ENCODE measurements at regions not wholly inside any gene's neighbourhood (a gene's known extent, or its start where the extent isn't known, plus 50 kb on each side); places are given as distances from the start of the nearest gene placed in this dataset.

DNA sequence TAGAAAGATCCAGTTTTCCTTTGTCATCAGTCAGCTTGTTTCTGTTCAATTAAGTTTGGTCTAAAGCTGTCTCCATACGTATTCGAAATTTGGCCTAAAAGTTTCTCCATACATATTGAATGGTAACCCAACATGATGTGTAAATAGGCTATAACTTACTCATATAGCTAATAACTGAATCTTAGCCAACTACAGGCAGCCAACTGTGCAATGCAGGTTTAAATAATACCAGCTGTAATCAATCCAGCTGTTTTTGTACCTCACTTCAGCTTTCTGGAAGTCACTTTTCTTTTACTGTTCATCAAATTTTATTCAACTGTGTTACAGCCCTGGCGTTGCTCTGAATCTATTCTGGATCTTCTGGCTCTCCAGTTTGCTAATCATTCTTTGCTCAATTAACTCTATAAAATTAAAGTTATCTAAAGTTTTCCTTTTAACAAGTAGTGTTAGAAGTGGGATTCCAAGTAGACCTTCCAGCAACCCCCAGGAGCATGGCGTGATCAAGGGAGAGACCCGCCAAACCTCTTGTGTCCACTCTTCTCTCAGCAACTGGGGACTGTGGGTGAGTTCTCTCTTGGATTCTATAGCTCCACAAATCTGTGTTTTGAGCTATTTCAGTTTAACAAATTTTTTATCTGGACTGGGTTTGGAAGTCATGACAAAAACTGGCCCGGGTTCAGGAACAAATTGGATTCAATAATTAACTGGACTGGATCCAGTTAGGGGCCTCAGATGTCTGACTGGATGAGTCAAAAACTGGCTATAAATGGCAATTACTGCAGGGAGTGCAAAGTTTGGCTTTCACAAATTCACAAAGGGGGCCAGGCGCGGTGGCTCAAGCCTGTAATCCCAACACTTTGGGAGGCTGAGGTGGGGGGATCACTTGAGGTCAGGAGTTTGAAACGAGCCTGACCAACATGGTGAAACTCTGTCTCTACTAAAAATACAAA lies 329.7 kb upstream of the ST6GAL2 start:
- DNase-seq (ENCODE audit: low read depth) = peak; percentile 39

DNA sequence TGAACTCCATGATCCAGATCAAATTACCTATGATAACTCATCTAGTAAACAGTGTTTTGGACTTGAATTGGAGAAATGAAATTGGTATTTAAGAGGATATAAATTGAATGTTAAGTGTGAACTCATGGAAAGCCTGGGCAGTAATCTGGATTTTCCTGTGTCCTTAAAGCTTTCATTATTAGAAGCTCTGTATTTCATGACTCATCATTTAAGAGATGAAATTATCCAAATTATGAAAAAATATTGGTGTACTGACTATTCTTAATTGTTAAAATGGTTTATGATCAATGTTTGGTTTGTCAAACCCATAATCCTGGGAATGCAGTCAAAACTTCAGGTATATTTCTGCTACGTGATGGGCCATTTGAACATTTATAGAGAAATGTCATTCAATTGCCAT lies 332.2 kb upstream of the ST6GAL2 start:
- no peak for DNase-seq (ENCODE audit: low read depth)

DNA sequence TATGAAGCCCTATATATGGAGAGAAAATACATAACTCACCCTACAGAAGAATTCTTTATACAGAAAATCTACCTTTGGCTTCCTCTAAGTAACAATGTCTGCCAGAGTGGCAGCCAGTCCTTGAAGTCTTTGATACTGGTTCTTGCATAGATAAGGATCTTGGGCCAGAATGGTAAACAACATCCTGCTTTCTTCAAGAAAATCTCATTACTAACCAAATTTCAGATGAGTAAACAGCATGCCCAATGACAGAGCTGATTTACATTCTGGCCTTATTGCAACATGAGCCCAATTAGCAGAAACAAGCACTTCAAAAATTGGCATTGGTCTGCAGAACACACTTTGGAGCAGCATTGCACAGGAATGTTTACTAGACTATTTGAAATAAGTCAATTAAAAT lies 336.5 kb upstream of the ST6GAL2 start:
- no peak for DNase-seq (ENCODE audit: low read depth)

DNA sequence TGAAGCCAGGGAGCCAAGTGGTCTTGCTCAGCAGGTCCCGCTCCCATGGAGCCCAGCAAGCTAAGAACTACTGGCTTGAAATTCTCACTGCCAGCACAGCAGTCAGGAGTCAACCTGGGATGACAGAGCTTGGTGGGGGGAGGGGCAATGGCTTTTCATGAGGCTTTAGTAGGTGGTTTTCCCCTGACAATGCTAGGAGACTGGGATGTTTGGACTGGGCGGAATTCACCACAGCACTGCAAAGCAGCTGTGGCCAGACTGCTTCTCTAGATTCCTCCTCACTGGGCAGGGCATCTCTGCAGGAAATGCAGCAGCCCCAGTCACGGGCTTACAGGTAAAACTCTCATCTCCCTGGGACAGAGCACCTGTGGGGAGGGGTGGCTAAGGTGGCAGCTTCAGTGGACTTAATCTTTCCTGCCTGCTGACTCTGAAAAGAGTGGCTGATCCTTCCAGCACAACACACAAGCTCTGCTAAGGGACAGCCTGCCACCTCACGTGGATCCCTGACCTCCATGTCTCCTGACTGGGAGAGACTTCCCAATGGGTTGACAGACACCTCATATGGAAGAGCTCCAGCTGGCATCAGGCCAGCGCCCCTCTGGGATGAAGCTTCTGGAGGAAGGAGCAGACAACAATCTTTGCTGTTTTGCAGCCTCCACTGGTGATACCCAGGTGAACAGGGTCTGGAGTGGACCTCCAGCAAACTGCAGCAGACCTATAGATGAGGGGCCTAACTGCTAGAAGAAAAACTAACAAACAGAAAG lies 349.7 kb upstream of the ST6GAL2 start:
- DNase-seq (ENCODE audit: low read depth) = no peak

DNA sequence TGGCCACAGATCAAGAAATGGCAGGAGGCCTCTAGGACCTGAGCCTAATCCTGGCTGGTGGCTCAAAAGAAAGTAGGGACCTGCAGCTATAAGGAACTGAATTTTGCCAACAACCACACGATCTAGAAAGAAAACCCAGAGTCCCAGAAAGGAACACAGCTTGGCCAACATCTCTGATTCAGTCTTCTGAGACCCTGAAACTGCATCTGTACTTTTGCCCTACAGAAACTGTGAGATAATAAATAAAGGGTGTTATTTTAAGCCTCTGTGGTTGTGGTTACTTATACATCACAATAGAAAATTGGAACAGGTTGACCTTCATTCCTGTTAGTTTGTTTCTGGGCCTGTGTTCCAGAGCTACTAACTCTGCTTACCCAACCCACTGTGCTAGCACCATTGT lies 356.8 kb upstream of the ST6GAL2 start:
- DNase-seq (ENCODE audit: low read depth) = no peak

DNA sequence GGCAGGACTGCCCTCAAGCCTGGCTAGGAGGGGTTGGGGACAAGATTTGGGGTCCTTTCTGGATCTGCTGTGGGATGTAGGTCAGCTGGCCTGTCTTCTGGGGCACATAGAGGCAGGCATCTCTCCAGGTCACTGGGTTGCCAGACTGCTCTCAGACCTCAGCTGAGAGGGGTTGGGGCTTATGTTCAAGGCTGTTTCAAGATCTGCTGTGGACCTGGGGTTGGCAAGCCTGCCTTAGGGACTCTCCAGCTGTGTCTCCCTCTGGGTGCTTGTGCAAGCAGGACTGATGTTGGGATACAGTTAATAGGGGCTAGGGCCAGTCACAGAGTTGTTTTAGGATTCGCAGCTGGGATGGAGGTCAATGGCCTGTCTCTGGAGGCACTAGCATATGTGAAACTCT lies 363.0 kb upstream of the ST6GAL2 start:
- DNase-seq (ENCODE audit: low read depth) = no peak

DNA sequence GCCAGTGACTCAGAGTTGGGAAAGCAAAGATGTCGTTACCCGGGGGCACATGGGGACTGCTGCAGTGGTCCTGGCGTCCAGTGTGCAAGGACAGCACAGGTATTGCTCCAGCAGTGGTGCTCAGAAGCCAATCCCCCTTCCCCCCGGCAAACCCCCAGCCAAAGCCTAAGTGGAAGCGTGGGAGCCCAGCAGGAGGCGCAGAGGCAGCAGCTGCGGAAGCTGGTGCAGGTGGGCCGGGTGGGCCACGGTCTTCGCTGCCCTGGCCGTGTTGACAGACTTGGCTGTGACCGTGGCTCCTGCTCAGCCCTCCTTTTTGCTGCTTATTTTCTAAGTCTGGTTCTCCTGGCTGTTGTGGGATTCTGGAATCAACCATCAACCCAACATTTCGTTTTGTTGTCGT lies 369.8 kb upstream of the ST6GAL2 start:
- no peak for DNase-seq (ENCODE audit: low read depth)

DNA sequence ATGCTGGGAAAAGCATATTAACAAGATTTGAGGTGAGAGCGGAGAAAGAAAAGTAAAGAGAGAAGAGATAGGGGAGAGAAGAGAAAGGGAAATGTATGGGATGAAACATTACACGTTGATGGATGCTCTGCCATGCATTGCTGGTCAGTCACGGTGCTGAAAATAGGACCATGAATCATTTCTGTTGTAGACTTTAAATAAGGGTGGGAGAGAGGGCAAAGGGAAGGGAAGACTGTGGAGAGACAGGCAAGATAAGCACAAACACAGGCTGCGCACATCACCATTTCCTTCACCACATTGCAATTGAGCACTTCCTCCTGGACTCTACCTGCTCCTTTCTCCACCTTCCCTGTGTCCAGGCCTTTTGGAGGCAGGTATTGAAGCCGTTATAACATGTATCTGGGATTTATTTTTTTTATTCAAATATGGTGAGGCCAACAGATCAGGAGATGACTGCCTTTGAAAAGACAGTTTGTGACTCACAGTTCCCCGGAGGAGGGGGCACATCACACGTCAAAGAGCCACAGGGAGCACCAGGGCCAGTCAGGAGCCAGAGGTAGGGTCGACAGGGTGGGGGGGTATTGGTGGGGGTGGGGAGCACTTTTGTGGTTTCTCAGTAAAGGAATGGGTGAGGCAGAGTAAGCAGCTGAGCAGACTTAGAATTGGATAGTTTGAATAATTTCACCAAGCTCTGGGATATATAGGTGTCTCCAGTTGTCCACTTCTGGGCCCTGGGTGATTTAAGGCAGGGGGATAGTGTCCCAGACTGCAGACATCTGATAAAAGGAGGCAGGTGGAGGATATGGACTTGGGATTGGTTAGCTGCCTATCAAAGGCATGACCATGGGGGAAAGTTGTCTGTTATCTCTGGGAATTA lies 372.8 kb upstream of the ST6GAL2 start:
- no peak for DNase-seq (ENCODE audit: low read depth)

DNA sequence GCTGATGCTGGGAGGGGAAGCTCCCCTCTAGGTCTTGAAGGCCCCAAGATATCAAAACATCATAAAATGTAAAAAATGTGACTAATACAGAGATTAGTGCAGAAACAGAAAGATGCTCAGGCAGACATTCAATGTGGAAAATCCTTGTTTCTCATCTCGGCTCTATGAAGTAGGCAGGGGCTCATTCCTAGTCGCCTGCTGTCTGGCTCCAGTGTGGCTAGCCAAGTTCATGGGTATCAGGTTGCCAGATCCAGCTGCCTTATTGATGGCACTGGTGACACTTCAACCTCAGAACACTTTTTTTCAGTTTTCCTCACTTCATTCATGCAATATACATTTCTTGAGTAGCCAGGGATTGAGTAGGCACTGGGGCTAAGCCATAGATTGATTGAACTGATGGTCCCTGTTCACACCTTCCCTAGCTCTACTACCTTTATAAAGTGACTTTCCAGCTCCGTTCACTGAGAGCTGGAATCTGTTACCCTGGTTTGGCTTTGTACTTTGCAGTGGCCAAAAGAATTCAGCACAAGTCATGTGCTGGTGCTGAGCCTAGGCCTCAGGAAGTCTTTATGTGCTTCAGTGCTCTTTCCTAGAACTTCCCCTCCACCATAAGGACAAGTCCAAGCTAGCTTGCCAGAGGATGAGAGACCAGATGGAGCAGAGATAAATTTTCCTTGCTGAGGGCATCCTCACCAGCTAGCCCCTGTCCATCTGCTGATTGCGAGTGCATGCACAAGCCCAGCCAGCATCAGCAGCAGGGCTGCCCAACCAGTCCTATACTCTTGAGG lies 373.6 kb upstream of the ST6GAL2 start:
- DNase-seq (ENCODE audit: low read depth) = no peak

DNA sequence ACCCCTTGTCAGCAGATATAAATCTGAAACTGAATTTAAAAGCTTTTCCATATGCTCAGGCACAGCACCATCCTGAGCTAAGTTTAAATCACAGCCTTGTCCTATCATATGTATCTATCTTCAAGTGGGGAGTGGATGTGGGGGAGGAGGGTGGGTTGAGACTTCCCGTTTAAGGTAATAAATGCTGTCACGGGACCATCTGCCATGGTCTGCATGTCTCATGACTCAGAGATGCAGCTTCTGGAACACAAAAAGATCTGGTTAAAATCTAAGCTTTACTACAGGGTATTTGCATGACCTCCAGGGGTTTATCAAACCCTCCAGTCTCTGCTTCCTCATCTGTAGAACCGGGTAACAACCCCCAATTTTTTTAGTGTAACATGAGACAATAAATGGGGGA lies 377.7 kb upstream of the ST6GAL2 start:
- no peak for DNase-seq (ENCODE audit: low read depth)

DNA sequence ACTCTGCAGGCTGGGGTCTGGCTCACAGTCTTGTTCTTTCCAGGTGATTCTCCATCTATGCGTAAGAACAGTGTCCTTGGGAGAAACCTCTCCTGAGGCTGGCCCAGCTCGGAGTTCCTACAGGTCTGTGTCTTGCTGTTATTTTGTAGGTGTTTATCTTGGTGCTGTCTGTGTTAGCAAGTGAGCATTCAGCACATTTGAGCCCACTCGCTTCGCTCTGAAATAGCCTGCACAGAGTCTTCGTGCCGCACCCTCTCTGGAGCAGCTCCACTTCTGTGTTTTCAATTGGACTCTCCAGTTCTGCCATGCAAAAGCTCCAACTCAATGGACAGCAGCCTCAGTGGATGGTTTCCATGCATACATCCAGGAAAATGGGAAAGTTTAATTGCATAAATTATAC lies 378.2 kb upstream of the ST6GAL2 start:
- DNase-seq (ENCODE audit: low read depth) = no peak

DNA sequence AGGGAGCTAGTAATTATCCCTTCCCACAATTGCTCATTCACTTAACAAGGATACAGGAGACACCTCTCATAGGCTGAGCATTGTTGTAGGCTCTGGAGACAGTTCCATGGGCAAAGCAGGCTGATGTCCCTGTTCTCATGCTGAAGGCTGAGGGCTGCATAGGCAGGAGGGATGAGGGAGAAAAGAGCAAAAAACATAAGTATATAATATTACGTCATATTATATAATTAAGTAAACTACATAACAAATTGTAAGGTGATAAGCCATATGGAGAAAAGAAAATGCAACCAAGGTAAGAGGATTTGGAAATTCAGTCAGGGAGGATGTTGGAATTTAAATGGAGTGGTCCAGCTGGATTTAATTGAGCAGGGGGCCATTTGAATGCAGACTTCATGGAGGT lies 380.6 kb upstream of the ST6GAL2 start:
- no peak for DNase-seq (ENCODE audit: low read depth)

DNA sequence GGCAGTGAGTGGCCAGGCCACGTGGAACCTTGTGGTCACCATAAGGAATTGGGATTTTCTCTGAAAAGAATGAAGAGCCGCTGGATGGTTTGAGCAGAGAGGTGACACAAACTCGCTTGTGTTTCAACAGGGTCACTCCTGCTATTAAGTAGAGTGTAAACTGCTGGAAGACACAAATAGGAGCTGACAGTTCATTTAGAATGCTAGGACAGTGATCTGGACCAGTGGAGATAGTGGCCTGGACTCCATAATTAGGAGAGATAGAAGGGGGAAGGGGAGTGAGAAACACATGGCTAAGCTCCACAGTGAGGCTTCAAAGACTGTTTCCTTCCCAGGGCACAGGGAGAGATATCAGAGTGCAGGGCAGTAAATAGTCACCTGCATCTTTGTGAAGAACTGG lies 381.1 kb upstream of the ST6GAL2 start:
- no peak for DNase-seq (ENCODE audit: low read depth)

DNA sequence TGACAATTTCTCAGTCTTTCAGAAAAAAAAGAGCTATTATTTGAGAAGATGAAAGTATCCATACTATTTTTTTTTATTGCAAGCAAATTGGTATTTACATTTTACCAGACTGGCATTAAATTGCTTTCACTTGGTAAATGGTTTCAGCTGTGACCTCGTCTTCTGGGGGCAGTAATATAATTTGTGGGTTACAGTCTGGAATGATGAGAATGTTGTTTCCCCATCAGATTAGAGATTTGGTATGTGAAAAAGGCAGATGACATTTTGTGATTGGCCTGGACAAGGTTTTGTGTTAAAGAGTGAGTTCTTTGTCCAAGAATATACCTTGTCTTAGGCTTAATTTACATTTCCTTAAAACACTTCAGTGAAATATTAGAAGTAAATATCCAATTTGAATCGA lies 390.1 kb upstream of the ST6GAL2 start:
- no peak for DNase-seq (ENCODE audit: low read depth)

DNA sequence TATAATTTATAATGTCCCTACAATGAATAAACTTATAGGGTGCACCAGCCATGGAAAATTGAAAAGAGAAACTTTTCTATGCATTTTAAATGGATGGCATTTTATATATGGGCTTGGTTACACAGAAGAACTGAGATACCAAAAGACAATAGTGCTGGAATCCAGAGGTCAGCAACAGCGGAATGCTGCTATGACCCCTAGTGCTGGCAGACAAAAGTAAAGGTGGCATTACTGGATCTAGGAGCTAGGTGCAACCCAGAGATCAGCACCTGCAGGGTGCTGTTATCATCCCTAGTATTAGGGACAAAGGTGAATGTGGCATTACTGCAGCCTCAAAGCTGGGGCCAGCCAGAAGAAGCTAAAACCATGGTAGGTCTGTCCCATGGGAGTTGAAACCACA lies 392.7 kb upstream of the ST6GAL2 start:
- no peak for DNase-seq (ENCODE audit: low read depth)

DNA sequence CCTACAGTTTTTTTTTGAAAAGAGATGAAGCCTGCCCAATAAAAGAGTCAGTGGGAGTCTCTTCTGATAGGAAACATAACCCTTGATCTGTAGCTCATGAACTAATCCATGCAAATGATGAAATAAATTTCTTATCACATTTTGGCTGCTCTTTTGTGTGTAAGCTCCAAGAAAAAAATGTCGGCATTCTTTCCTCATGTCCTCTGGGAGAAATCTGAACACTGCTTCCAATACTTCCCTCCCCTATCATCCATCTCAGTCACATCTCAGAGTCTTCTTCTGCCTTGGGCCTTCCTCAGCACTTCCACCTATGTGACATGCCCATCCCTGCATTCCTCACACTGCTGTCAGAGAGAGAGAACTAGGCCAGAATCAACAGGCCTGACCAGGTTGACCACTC lies 395.7 kb upstream of the ST6GAL2 start:
- no peak for DNase-seq (ENCODE audit: low read depth)

DNA sequence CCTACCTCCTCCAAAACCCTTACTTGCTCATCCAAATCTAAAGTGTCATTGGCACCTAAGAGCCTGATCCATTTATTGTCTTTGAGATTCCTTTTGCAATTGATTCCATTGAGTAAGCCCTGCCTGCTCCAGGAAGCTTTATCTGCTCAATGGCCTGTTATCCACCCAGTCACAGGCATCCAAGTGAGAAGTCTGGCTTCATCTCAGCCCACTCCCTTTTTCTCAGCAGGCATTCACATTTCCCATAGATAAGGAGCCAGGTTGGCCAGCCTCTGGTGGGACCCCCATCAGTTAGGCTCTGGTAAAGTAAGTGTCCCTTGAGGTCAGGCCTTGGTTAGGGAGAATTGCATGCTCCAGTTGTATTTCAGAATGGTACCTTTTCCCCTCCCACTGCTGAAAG lies 396.2 kb upstream of the ST6GAL2 start:
- DNase-seq (ENCODE audit: low read depth) = no peak

DNA sequence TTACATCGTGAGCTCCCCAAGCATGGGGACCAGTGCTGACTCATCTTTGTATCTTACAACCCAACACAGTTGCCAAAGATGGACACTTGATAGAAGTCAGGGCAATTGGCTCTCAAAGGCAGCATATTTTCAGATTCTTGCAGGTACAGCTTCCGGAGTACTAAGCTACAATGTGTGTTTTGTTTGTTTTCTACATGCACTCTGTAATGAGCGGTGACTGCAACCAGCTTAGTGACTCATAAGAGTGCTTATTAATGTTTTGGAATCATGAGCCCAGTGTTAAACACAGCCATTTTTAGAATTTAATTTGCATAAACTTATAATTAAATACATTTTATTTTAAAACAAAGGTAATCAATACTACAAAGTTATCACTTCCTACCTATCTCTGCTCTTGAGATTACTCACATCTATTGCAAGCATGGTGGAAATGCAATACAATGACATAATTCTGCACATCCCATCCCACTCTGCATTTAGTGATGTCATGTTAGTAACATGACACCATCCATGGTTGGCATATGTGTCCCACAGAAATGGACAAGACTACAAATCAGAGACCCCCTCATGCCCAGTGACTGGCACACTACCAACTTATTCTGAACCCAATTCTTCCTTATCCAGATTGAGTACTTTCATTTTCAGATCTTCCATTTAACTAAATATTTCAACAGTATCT lies 399.8 kb upstream of the ST6GAL2 start:
- DNase-seq (ENCODE audit: low read depth) = no peak

DNA sequence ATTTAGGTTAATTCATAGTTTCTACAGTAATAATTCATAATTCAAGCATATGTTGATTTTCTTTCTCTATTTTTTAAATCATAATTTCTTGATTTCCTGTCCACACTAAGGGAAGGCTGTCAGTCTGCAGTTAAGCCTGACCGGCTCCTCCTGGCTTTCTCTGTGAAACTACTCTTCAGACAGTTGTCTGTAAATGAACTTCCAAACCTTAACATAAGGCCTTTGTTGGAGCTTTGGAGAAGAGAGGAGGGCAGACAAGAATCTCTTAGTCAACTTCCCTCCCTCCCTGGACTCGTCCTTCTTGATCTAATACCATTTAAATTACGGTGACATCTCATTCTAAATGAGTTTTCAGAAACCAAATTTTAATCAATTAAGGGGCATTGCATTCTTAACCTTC lies 404.1 kb upstream of the ST6GAL2 start:
- DNase-seq (ENCODE audit: low read depth) = no peak

DNA sequence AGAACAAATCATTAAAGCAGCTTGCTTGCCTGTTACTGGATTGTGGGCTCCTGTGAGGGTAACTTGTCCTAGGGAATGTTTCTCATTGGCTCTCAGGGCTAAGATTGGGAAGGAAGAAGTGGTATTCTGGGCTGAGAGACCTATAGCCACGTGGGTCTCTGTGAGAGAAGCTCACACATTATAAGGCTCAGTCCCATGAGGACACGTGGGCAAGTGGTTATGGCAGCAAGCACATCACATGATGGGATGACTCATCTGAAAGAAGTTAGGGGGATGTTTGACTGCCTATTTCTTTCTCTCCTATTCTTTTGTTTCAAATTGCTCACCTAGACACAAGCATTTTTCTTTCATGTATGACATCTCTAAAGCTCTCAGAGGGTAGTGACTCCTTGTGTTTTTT lies 418.0 kb upstream of the ST6GAL2 start:
- DNase-seq (ENCODE audit: low read depth) = no peak

DNA sequence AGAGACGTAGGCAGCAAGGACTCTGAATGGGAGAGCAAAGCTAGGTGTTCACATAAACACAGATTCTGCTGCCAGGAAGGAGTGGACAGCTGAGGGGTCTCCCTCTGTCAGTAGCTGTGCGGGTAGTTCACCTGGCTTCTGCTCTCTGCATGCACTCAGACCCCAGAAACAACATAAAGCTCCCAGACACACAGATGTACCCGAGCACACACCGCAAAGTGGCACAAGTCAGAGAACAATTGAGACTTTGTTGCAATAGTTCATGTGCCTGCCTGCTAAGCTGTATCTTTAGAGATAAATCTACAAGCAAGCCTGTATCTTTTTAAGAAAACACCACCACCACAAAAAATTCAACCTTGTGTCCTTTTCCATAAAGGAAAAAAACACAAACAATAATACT lies 420.0 kb upstream of the ST6GAL2 start:
- no peak for DNase-seq (ENCODE audit: low read depth)

Data from forelimb muscle (tissue), 1 donor.